HL-60 (cell line): ENCODE measurements at regions not wholly inside any gene's neighbourhood (a gene's known extent, or its start where the extent isn't known, plus 50 kb on each side); places are given as distances from the start of the nearest gene placed in this dataset.

Experiments
- CTCF ChIP-seq: IDR thresholded peaks from one replicate; pipeline ENCODE4 v1.5.1; 2011; ENCODE audit warnings: low read length, control low read depth, inconsistent platforms; ENCODE audit not compliant: insufficient read depth
- POLR2AphosphoS5 ChIP-seq: IDR thresholded peaks from 2 replicates; pipeline ENCODE4 v1.6.1; 2012; ENCODE audit warnings: low read depth
- REST ChIP-seq: IDR thresholded peaks from 2 replicates; pipeline ENCODE4 v1.6.1; 2012; ENCODE audit warnings: low read depth; ENCODE audit not compliant: insufficient replicate concordance

- TF ChIP-seq CTCF (no peak), POLR2AphosphoS5 (no peak), REST (no peak)
These were observed 597.6 kb upstream of the CPEB2 start for GRCh38 chr4:14404730-14405129.
